ENCODE measurements at regions not wholly inside any gene's neighbourhood (a gene's known extent, or its start where the extent isn't known, plus 50 kb on each side); places are given as distances from the start of the nearest gene placed in this dataset.

- FAIRE-seq: no peak
- CTCF ChIA-PET: no interaction called here
Measured at GRCh38 chr4:110675426-110675825, 52.5 kb upstream of the PITX2 start.

GRCh38 chr4:110676241-110676640, 53.4 kb upstream of the PITX2 start:
- Histone ChIP-seq H3K4me2 (no peak overlapping the region), H3K4me3 (no peak overlapping the region), H3K4me1 (peaks cover 17% of the 10 kb centered on the region), H3K9me3 (no peaks in the 10 kb centered on the region), H3K27ac (no peak overlapping the region)
- DNase-seq (ENCODE audit: low read depth in 1 of 2, low spot score in 1 of 2) (no peak), ATAC-seq (no peak), FAIRE-seq (no peak)
- TF ChIP-seq PBX3 (IDR thresholded peaks at IDR 0.05) (no peak), PHF8 (IDR thresholded peaks at IDR 0.05; ENCODE audit: borderline replicate concordance, low read depth) (no peak), MYC (IDR thresholded peaks at IDR 0.05; ENCODE audit: borderline replicate concordance, low read length) (no peak), ZFP36 (IDR thresholded peaks at IDR 0.05; ENCODE audit: borderline replicate concordance, partially characterized antibody) (no peak), E2F6 (IDR thresholded peaks at IDR 0.05; ENCODE audit: borderline replicate concordance, low read depth) (no peak), SREBF2 (IDR thresholded peaks at IDR 0.05) (no peak), FOXS1 (CRISPR knock-in tag; IDR thresholded peaks at IDR 0.05) (no peak), ELK1 (IDR thresholded peaks at IDR 0.05; ENCODE audit: low read depth, low read length) (no peak)
- ChIA-PET CTCF (no interaction called here), POLR2A (no interaction called here)

More at GRCh38 chr4:110675426-110675825, 52.5 kb upstream of the PITX2 start:
- POLR2A ChIA-PET: no interaction called here
- no peaks in the 10 kb centered on the region for H3K9me3 ChIP-seq
- H3K4me2 ChIP-seq: no peak overlapping the region
- TF ChIP-seq POLR2AphosphoS2 (conservative IDR thresholded peaks at IDR 0.05; ENCODE audit: low read length) (no peak), HOXB13 (CRISPR knock-in tag; IDR thresholded peaks at IDR 0.05; ENCODE audit: low read depth) (no peak), USF2 (IDR thresholded peaks at IDR 0.05) (no peak), RFX5 (IDR thresholded peaks at IDR 0.05) (no peak), EHMT2 (IDR thresholded peaks at IDR 0.05; ENCODE audit: low read depth) (no peak), ELK1 (IDR thresholded peaks at IDR 0.05; ENCODE audit: low read depth, low read length) (no peak), NFE2L2 (conservative IDR thresholded peaks at IDR 0.05; ENCODE audit: low read length) (no peak), RAD21 (conservative IDR thresholded peaks at IDR 0.05 in 1 of 2, IDR thresholded peaks at IDR 0.05 in 1 of 2) (no peak), HMGXB4 (CRISPR knock-in tag; IDR thresholded peaks at IDR 0.05; ENCODE audit: borderline replicate concordance) (no peak), CBX8 (IDR thresholded peaks at IDR 0.05) (no peak), PHF8 (IDR thresholded peaks at IDR 0.05; ENCODE audit: borderline replicate concordance, low read depth) (no peak), MAZ (IDR thresholded peaks at IDR 0.05; ENCODE audit: borderline replicate concordance, low read depth, low read length) (no peak), CTCF (IDR thresholded peaks at IDR 0.05) (no peak), JUN (IDR thresholded peaks at IDR 0.05) (no peak), JUNB (IDR thresholded peaks at IDR 0.05) (no peak), EP300 (IDR thresholded peaks at IDR 0.05) (no peak), NPAS2 (CRISPR knock-in tag; IDR thresholded peaks at IDR 0.05; ENCODE audit: borderline replicate concordance) (no peak)
- H3K27ac ChIP-seq: no peak overlapping the region
- peaks cover 17% of the 10 kb centered on the region for H3K4me1 ChIP-seq
- DNase-seq (ENCODE audit: low read depth in 1 of 2, low spot score in 1 of 2): no peak
- ATAC-seq: no peak
- H3K4me3 ChIP-seq: no peak overlapping the region
